Muscle of back (tissue), 3 donors: ENCODE measurements at regions not wholly inside any gene's neighbourhood (a gene's known extent, or its start where the extent isn't known, plus 50 kb on each side); places are given as distances from the start of the nearest gene placed in this dataset.
A peak's percentile ranks its signal among the peaks of the same experiment; 100 is the strongest.
"Not testable (repeated sequence)": the region's sequence is repeated elsewhere in the genome, so short reads cannot be mapped to it uniquely, and the experiment has no call there.

ENCODE experiments used
- DNase-seq, 3 donors: peaks; one replicate each; pipeline versions ENCODE4 v3.0.0 to v3.0.0-alpha.2; 2013

GRCh38 chr7:48992816-48993215 is 68.5 kb downstream of the CDC14C start:
- DNase-seq: no peak

DNA sequence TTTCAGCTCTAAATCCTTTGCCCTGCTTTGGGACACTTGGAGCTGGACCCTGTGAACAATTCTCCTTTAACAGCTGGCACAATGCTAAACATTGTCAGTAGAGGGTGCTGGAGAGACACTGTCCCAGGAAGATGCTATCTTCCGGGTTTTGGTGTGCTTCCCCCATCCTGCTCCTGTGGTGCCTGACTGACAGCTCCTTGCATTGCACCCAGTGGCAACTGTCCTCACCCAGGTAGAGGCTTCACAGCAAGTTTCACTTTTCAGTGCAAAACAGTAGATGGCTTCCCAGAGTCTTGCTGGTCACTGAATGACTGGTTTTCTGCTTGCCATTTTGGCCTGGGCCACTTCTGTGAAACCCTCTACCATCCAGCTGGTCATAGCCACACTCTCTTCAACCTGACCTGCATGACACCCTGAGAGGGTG is 77.3 kb downstream of the CDC14C start:
- peak in 2 of 3 donors; percentile 4 to 20 for DNase-seq

DNA sequence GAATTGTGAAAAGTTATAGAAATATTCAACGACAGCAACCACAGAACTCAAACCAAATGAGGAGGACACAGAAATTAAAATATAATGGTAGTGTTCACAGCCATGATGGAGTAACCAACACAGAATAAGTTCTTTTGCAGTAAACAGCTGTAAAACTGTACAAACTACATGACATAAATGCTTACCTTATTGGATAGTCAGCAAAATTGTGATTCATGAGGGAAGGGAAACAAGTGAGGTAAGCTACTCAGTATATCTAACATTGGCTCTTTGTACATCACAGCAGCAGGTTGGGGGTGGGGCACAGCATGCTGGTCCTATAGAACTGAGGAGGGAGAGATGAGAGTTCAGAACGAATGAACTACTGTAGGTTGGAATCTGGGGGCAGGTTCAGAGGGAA is 86.4 kb downstream of the CDC14C start:
- no peak for DNase-seq

DNA sequence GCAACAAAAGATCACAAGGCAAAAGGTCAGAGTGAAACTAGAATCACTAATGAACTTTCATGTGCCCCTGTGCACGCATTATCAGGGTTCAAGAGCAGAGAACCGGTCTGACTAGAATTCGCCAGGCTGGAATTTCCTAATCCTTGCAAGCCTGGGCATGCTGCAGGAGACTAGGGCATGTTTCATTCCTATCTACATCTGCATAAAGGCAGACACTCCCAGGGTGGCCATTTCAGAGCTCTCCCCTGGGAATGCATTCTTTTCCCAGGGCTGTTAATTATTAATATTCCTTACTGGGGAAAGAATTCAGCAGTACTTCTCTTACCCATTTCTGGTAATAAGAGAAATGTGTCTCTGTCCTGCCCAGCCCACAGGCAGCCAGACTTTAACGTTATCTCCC is 90.5 kb downstream of the CDC14C start:
- no peak for DNase-seq

GRCh38 chr7:49020145-49020544 is 95.8 kb downstream of the CDC14C start:
- no peak for DNase-seq

GRCh38 chr7:49022448-49022847 is 98.1 kb downstream of the CDC14C start:
- no peak for DNase-seq

GRCh38 chr7:49023345-49024328 is 99.3 kb downstream of the CDC14C start:
- peak in 2 of 3 donors; percentile 10 to 39 for DNase-seq

GRCh38 chr7:49030221-49030620 is 105.9 kb downstream of the CDC14C start:
- no peak for DNase-seq

GRCh38 chr7:49033140-49033539 is 108.8 kb downstream of the CDC14C start:
- DNase-seq: not testable (repeated sequence)

- no peak for DNase-seq
Observed at GRCh38 chr7:49037346-49038210, 113.2 kb downstream of the CDC14C start.

GRCh38 chr7:49038821-49039358 is 114.5 kb downstream of the CDC14C start:
- DNase-seq: no peak

DNA sequence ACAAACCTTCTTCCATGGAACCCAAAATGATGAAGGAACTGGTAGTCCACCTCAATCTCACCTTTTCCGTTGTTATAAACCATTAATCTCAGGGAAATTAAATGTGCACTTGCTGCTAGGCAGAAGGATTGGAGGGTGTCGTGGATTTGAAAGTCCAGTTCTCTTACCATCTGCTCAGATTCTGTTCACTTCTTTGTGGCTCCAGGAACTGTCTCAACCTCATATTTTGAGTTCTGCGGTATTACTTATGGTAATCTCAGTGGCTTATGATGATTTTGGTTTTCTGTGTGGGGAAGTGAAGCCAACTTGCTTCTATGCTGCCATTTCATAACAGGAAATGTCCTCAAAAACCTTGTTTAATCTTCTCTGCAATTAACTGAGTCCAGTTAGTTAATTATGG is 136.4 kb downstream of the CDC14C start:
- DNase-seq: no peak

GRCh38 chr7:49074538-49074937 is 150.2 kb downstream of the CDC14C start:
- no peak for DNase-seq

GRCh38 chr7:49080896-49081475 is 156.6 kb downstream of the CDC14C start:
- no peak for DNase-seq

DNA sequence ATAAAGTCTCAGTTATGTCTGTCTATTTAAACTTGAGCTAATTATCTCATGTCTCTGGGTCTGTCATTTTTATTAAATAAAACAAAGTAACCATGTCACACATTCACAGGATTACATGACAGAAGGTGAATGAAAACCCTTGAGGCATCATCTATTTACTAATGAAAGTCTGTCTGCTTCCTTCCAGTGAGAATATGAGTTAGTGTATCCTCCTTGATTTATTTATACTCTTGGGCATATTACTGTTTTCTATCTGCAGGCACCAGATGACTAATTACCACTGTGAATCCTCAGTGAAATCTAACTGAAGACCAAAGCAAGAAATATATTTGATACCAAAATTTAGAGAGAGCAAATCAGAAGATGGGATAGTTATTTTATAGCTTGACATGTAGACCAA is 163.7 kb downstream of the CDC14C start:
- no peak for DNase-seq

DNA sequence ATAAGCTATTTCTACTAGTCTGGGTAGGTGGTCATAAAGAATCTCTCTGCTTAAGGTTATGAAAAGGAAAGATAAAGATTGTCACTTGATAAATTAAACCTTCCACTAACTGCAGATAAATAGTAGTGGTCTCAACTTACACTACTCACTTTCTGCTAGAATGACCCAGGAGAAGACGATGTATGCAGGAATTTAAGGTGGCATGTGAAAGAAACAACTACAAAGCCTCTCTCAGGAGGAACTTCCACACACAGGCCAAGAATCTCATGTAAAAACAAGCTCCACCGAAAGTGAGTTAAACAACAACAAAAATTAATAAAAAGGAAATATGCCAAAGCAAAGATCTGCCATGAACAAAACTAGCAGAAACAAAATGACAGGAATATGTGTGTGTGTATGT is 165.4 kb downstream of the CDC14C start:
- DNase-seq: no peak

- no peak for DNase-seq
Observed at GRCh38 chr7:49091089-49091488, 166.7 kb downstream of the CDC14C start.

- DNase-seq: no peak
Observed at GRCh38 chr7:49091519-49091918, 167.2 kb downstream of the CDC14C start.

GRCh38 chr7:49093218-49093617 is 168.9 kb downstream of the CDC14C start:
- DNase-seq: no peak

- DNase-seq: no peak
Observed at GRCh38 chr7:49094866-49095265, 170.5 kb downstream of the CDC14C start.

GRCh38 chr7:49099587-49100326 is 175.4 kb downstream of the CDC14C start:
- peak in 1 of 3 donors; percentile 7 for DNase-seq
